ENCODE measurements at regions not wholly inside any gene's neighbourhood (a gene's known extent, or its start where the extent isn't known, plus 50 kb on each side); places are given as distances from the start of the nearest gene placed in this dataset.

GRCh38 chr16:48814994-48815393 lies 205.0 kb upstream of the N4BP1 start:
- Histone ChIP-seq H3K27me3 (peaks cover 0 to 45% (median 9%) of the 10 kb centered on the region in 4 donors), H3K4me1 (peaks cover 0 to 11% (median 0%) of the 10 kb centered on the region in 3 donors), H3K27ac (no peak overlapping the region), H3K4me3 (no peak overlapping the region), H3K9me3 (no peaks in the 10 kb centered on the region), H3K36me3 (no peaks in the 10 kb centered on the region)
- TF ChIP-seq CTCF (IDR thresholded peaks at IDR 0.05) (no peak), POLR2A (IDR thresholded peaks at IDR 0.05) (no peak)
- WGBS, 2 donors: 70 to 81% methylated on average over 3 to 4 of the region's 8 CpGs
- intact Hi-C loops (cut with DNase I): no loop called here
- DNase-seq: no peak

- Histone ChIP-seq H3K9me3 (no peaks in the 10 kb centered on the region), H3K4me3 (no peak overlapping the region), H3K27me3 (peaks cover 0 to 61% (median 9%) of the 10 kb centered on the region in 4 donors), H3K36me3 (no peaks in the 10 kb centered on the region), H3K27ac (no peak overlapping the region), H3K4me1 (peaks cover 0 to 11% (median 0%) of the 10 kb centered on the region in 3 donors)
- DNase-seq: no peak
- intact Hi-C loops (cut with DNase I): no loop called here
- TF ChIP-seq CTCF (IDR thresholded peaks at IDR 0.05): no peak
- no peak for TF ChIP-seq POLR2A (IDR thresholded peaks at IDR 0.05)
Measured at GRCh38 chr16:48813485-48813884, 203.5 kb upstream of the N4BP1 start.

GRCh38 chr16:48812856-48813255 lies 202.9 kb upstream of the N4BP1 start:
- Histone ChIP-seq H3K27me3 (peaks cover 0 to 62% (median 9%) of the 10 kb centered on the region in 4 donors), H3K4me1 (peaks cover 0 to 11% (median 0%) of the 10 kb centered on the region in 3 donors), H3K9me3 (no peaks in the 10 kb centered on the region), H3K27ac (no peak overlapping the region), H3K36me3 (no peaks in the 10 kb centered on the region), H3K4me3 (no peak overlapping the region)
- intact Hi-C loops (cut with DNase I): no loop called here
- no peak for DNase-seq
- WGBS, 2 donors: 64 to 69% methylated on average over 4 of the region's 4 CpGs
- TF ChIP-seq POLR2A (IDR thresholded peaks at IDR 0.05): no peak
- TF ChIP-seq CTCF (IDR thresholded peaks at IDR 0.05): no peak

GRCh38 chr16:48811478-48811877 lies 201.5 kb upstream of the N4BP1 start:
- Histone ChIP-seq H3K27me3 (peaks cover 0 to 62% (median 9%) of the 10 kb centered on the region in 4 donors), H3K27ac (no peak overlapping the region), H3K4me3 (peak overlapping the region in 1 of 4 donors; percentile 15), H3K9me3 (no peaks in the 10 kb centered on the region), H3K4me1 (peaks cover 0 to 11% (median 0%) of the 10 kb centered on the region in 3 donors), H3K36me3 (no peaks in the 10 kb centered on the region)
- 21 to 28% methylated on average over 10 to 11 of the region's 11 CpGs for WGBS, 2 donors
- DNase-seq: no peak
- TF ChIP-seq POLR2A (IDR thresholded peaks at IDR 0.05) (no peak), CTCF (IDR thresholded peaks at IDR 0.05) (no peak)
- intact Hi-C loops (cut with DNase I): no loop called here

GRCh38 chr16:48810803-48811453 lies 200.9 kb upstream of the N4BP1 start:
- intact Hi-C loops (cut with DNase I): no loop called here
- Histone ChIP-seq H3K36me3 (no peaks in the 10 kb centered on the region), H3K4me3 (peak overlapping the region in 2 of 4 donors; percentile 15 to 30), H3K27me3 (peaks cover 0 to 62% (median 9%) of the 10 kb centered on the region in 4 donors), H3K27ac (no peak overlapping the region), H3K9me3 (no peaks in the 10 kb centered on the region), H3K4me1 (peaks cover 0 to 11% (median 0%) of the 10 kb centered on the region in 3 donors)
- no peak for DNase-seq
- no peak for TF ChIP-seq POLR2A (IDR thresholded peaks at IDR 0.05)
- TF ChIP-seq CTCF (IDR thresholded peaks at IDR 0.05): no peak
- 7 to 15% methylated on average over 4 to 18 of the region's 70 CpGs for WGBS, 2 donors

Data from esophagus squamous epithelium (tissue), 5 donors.